Fibroblast of skin of left biceps (primary cell): ENCODE measurements at regions not wholly inside any gene's neighbourhood (a gene's known extent, or its start where the extent isn't known, plus 50 kb on each side); places are given as distances from the start of the nearest gene placed in this dataset.
"Not testable (repeated sequence)": the region's sequence is repeated elsewhere in the genome, so short reads cannot be mapped to it uniquely, and the experiment has no call there.

Experiments used
- DNase-seq, 2 experiments: peaks; one replicate each; pipeline ENCODE4 v3.0.0-alpha.2; 2013; ENCODE audit warnings: low read depth in 2 of 2

- DNase-seq = no peak
Observed at GRCh38 chr1:194707074-194707473, 1520.7 kb upstream of the B3GALT2 start.

DNA sequence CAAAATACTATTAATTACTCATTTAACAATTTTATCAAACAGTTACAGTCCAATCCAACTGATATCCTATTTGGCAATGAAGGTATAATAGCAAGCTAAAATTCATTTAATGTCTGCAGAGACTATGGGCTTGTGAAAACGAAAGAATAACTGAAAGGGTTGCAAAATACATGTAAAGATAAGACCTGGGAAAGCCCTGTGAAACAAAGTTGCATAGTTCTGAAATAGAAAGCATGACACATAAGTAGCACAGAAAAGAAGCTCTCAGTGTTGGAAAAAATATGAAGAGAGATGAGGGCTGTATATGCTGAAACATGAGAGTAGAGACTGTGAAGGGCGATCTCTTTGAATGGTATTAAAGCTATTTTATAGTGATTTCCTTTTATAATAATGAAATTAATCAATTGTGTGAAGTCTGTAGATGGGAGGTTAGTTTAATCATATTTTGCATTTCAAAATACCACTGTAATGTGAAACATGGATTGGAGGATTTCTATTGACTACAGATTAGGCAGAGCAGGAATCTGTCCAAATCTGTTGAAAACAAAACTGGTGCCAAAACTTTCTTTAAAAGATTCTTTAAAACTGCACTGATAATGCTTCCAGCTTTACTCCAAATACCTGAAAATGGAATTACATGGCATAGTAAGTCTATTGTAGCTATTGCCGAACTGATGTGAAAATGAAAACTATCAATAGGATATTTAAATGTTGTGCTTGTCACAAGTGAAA lies 1518.9 kb upstream of the B3GALT2 start:
- DNase-seq = no peak

DNA sequence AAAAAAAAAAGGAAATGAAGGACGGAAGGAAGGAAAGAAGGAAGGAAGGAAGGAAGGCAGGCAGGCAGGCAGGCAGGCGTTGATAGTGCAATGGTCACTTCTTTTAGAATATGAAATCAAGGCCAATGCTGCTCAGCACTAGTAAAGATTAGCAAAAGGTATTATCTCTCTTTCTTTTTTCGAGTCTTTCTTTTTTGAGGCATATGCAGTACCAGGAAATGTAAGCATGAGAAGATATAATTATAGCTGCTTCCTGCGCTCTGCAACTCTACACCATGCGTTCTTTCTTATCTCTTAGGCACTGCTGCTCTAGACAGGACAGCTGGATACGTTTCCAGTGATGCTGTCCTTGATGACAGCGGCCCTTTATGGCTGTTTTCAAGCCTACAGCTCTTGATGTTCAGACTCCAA lies 1512.5 kb upstream of the B3GALT2 start:
- no peak for DNase-seq

DNA sequence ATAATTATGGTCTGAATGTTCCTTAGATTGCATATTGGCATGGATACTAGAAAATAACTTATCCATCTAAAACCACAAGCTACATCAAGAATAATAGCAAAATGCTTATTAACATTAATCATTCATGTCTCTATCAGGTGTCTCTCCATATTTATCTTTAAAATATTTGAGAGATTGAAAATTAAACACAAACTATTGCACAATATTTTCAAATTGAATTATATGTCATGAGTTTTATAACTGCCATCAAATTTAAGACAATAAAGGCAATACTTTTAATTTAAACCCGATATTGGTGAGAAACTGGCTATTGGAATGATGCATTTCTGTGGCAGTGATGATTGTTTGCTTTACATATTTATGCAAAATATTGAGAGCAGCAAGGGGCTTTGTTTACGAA lies 1506.8 kb upstream of the B3GALT2 start:
- DNase-seq = no peak

DNA sequence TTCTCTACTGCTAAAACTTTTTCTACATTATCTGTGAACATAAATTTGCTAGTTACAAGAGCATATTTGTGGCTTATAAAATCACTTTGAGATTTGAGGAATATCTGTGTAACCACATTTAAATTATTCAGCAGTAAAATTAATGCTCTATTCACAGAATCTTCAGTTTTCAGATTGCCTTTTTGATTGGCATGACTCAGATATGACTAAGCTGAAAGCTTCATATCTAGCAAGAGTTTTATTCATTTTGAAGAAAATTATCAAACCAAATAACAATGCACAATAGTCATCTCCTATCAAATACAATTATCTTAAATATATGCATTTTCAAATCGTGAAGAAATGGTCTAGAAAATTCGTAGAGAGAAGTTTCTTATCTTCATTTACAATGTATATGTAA lies 1498.2 kb upstream of the B3GALT2 start:
- no peak for DNase-seq

DNA sequence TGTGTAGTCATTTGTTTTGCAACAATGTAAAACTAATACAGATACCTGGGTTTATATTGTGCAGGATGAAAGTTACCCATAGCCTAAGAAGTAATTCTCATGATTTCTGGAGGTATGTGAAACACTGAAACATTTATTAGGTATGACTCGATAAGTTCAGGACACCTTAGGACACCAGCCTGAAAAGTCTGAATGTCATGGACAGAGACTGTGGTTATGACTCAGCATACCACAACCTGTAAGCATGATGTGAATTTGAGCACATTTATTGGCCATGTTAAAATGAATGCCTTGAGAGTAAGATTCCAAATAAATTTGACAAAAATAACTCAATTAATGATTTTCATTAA lies 1471.7 kb upstream of the B3GALT2 start:
- peak; percentile 49 to 50 for DNase-seq

DNA sequence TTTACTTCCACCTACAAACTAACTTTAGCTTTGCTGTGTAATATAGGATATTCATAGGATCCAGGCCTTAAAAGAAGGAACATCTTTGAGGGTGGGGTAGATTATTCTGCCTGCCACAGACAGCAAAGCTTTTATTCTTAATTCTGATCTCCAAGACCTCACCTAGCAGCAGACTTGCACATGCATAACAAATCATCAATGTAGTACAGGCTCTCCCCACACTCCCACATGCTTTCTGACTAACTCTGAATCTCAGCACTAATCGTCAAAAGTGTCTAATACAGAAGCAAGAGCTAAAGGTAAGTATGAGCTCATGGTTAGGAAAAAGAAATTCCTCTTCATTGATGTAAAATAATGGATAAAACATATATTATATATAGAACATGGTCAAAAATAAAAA lies 1468.5 kb upstream of the B3GALT2 start:
- no peak for DNase-seq

DNA sequence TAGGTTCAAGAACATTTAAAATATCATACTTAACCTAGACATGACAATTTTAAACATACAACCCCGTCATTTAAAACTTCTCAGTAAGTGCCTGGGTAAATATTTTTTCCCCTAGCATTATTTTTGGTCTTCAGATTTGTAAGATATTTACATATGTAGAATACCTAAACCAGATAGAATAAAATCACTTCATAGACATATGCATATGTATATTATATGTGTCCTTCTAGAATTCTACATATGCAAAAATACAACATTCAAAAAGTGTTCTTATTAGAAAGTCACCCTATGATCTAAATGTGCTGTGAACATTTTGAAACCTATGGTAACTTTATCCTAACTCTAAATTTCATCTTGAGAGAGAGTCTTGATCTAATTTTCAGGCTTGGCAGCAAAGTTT lies 1467.0 kb upstream of the B3GALT2 start:
- DNase-seq = no peak

DNA sequence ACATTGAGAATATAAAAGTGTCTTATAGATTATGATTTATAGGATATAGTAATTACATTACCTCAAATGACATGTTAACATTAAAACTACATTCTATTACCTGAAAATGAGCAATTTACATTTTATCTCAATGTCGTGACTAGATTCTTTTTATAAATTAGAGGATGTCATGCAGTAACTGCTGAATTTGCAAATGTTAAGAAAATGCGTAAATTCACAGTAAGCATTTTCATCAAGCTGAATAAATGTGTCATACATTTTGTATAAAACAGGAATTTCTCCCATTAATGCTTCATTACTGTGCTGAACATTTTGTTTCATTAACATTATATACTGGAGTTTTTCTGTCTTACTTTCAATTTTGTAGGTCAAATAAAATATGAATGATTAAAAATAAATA lies 1460.7 kb upstream of the B3GALT2 start:
- DNase-seq = no peak

- no peak for DNase-seq
Observed at GRCh38 chr1:194644528-194644927, 1458.1 kb upstream of the B3GALT2 start.

DNA sequence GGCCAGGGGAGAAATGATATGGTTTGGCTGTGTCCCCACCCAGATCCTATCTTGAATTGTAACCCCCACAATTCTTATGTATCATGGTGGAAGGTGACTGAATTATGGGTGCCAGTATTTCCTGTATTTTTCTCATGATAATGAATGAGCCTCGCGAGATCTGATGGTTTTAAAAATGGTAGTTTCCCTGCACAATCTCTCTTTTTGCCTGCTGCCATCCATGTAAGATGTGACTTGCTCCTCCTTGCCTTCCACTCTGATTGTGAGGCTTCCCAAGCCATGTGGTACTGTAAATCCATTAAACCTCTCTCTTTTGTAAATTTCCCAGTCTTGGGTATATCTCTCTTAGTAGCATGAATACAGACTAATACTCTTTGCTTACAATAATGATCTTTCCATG lies 1453.9 kb upstream of the B3GALT2 start:
- DNase-seq = no peak

DNA sequence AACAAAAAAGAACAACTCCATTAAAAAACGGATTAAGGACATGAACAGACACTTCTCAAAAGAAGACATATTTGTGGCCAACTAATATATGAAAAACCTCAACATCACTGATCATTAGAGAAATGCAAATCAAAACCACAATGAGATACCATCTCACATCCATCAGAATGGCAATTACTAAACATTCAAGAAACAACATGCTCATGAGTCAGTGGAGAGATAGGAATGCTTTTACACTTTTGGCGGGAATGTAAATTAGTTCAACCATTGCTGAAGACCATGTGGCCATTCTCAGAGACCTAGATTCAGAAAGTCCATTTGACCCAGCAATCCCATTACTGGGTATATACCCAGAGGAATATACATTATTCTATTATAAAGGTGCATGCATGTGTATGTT lies 1442.6 kb upstream of the B3GALT2 start:
- peak in 1 of 2 experiments; percentile 9 for DNase-seq

DNA sequence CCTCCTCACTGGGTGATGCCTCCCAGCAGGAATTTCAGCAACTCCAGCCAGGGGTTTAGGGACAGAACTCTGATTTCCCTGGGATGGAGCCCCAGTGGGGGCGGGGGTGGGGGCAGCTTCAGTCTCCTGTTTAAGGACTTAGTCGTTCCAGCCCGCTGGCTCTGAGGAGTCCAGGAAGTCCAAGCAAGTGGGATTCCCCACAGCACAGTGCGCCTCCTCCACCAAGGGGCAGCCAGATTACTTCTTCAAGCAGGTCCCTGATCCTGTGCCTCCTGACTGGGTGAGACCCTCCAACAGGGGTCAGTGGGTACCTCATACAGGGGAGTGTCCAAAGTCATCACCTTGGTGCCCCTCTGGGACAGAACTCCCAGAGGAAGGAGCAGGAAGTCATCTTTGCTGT lies 1438.4 kb upstream of the B3GALT2 start:
- DNase-seq = no peak

DNA sequence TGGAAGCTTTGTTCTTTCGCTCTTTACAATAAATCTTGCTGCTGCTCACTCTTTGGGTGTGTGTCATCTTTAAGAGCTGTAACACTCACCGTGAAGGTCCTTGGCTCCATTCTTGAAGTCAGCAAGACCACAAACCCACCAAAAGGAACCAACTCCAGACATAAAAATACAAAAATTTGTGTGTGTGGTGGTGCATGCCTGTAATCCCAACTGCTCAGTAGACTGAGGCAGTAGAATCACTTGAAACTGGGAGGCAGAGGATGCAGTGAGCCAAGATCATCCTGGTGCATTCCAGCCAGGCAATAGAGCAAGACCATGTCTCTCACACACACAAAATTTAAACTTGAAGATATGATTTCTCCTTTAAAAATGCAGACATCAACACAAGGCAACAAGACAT lies 1431.7 kb upstream of the B3GALT2 start:
- DNase-seq = no peak

DNA sequence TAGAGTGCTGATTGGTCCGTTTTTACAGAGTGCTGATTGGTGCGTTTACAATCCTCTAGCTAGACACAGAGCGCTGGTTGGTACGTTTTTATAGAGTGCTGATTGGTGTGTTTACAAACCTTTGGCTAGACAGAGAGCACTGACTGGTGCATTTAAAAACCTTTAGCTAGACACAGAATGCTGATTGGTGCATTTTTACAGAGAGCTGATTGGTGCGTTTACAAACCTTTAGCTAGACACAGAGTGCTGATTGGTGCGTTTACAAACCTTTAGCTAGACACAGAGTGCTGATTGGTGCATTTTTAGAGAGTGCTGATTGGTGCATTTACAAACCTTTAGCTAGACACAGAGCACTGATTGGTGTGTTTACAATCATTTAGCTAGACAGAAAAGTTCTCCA lies 1430.9 kb upstream of the B3GALT2 start:
- DNase-seq = not testable (repeated sequence)

GRCh38 chr1:194616835-194617234 lies 1430.4 kb upstream of the B3GALT2 start:
- DNase-seq = no peak

DNA sequence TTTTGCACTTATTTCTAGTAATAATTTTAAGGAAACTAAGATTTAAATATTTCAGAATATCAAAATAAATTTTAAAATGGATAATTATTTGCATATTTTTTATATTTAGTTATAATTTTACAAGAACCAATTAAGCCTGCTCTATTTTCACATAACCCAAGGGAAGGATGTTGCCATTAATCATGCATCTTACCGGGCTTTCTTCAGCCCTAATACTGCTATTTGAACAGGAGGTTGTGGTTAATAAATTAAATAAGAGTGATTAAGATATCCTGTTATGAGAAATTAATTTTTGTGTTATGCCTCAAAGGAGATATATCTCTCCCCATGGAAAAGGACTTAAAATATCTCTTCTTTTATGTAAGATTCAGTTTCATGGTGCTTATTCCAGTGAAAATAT lies 1415.8 kb upstream of the B3GALT2 start:
- no peak for DNase-seq

DNA sequence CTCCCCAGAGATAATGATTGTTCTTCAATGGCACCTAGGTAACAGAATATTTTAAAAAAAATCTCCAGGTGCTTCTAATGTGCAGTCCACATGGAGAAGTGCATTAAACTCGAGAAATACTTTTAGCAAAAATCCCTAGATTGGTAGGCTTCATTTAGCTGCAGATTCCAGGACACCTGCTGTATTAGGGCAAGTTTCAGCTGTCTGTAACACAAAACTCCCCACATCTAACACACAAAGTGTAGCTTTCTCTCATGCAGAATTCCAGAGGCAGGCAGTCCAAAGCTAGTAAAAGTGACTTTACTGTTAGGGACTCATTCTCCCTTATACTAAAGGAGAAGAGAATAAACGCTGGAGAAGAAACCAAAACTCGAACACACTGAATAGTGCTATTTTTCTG lies 1414.3 kb upstream of the B3GALT2 start:
- DNase-seq = no peak

- no peak for DNase-seq
Observed at GRCh38 chr1:194598098-194598497, 1411.7 kb upstream of the B3GALT2 start.

GRCh38 chr1:194586302-194586701 lies 1399.9 kb upstream of the B3GALT2 start:
- no peak for DNase-seq

DNA sequence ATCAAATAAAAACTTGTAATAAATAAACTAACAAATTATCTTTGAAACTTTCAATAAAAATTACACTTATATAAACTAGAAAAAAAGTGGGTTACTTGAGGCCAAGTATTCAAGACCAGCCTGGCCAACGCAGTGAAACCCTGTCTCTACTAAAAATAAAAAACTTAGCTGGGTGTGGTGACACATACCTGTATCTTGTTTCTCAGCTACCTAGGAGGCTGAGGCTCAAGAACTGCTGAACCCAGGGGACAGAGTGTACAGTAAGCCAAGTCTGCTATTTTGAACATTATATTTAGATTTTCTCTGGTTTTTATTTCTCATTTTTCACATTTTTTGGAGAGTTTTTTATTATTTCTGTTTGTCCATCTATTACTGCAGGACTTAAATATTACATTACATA lies 1397.6 kb upstream of the B3GALT2 start:
- DNase-seq = no peak

GRCh38 chr1:194570476-194570875 lies 1384.1 kb upstream of the B3GALT2 start:
- peak; percentile 10 to 21 for DNase-seq

DNA sequence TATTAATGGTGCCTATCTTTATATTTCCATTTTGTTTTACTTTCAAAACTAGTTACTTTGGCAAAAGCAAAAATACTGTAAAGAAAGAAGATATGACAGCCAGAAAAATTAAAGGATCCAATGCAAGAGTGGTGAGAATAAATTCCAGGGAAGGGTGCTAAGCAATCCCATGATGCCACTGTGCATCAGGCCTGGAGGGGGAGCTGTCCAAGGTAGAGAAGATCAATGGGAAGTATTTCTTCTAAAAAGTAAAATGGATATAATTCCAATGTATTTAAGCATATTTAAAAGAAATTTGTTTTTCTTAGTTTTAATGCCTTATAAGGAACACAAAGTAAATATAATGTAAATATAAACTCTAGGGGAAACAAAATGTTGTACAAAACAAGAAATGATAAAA lies 1382.2 kb upstream of the B3GALT2 start:
- no peak for DNase-seq

- peak; percentile 25 to 33 for DNase-seq
Observed at GRCh38 chr1:194548071-194548470, 1361.7 kb upstream of the B3GALT2 start.
